Activated naive CD8-positive, alpha-beta T cell treated with anti-CD3 and anti-CD28 coated beads, Interleukin-2, amount 10 ng/mL, durations not matched to agents 7 days and 5 days (primary cell): ENCODE measurements at regions not wholly inside any gene's neighbourhood (a gene's known extent, or its start where the extent isn't known, plus 50 kb on each side); places are given as distances from the start of the nearest gene placed in this dataset.

ENCODE experiments used
- ATAC-seq: fragments of 150-1000 bp; cut with Tn5 transposase; one replicate; pipeline ENCODE4 v1.10.0; 2021; ENCODE audit warnings: low read depth, moderate library complexity
- POLR2A ChIA-PET: fragments of 350-600 bp; sonication (Branson Sonifier 250); formaldehyde crosslinking; loops from one replicate; lab custom pipeline; 2021; ENCODE audit warnings: antibody characterized with exemption; lab: Charles Lee
- DNase-seq: peaks from one replicate; pipeline ENCODE4 v3.0.0; 2021
- H3K27ac Mint-ChIP-seq: one replicate; pipeline ENCODE4 v1.8.0; 2022; ENCODE audit warnings: mild to moderate bottlenecking, mixed read lengths
- H3K27me3 Mint-ChIP-seq: one replicate; pipeline ENCODE4 v1.8.0; 2022; ENCODE audit warnings: mild to moderate bottlenecking, moderate library complexity, mixed read lengths
- H3K36me3 Mint-ChIP-seq: one replicate; pipeline ENCODE4 v1.8.0; 2021; ENCODE audit warnings: mild to moderate bottlenecking, mixed read lengths
- H3K4me1 Mint-ChIP-seq: one replicate; pipeline ENCODE4 v1.8.0; 2021; ENCODE audit warnings: mixed read lengths
- H3K4me3 Mint-ChIP-seq: one replicate; pipeline ENCODE4 v1.8.0; 2022; ENCODE audit warnings: mild to moderate bottlenecking, moderate library complexity, mixed read lengths
- H3K9me3 Mint-ChIP-seq: one replicate; pipeline ENCODE4 v1.8.0; 2021; ENCODE audit warnings: mixed read lengths

DNA sequence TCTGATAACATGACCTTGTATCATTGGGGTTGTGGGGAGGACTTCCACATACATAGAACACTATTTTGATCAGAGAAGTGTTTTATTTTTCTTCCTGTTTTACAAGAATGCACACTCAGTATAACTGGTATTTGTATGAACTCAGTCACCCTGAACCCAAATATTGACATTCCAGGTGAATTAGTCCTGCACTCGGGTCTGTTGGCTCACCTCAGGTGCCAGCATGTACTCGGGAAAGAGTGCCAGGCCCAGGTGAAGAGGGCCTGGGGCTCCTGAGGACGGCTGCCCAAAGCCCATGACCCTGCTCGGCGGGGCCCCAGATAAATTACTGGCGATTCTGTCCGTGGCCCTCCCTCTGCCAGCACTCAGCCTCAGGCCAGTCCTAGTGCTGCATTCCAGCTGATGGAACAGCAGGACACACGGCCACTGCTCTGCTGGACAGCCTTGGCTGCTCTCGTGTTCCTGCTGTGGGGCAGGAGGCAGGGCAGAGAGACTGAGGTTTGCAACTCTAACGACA lies 75.4 kb upstream of the TMPRSS2 start:
- no peak overlapping the region for H3K27ac Mint-ChIP-seq
- POLR2A ChIA-PET: no interaction called here
- no peak for DNase-seq
- H3K4me1 Mint-ChIP-seq: no peaks in the 10 kb centered on the region
- peaks cover 5% of the 10 kb centered on the region for H3K9me3 Mint-ChIP-seq
- H3K4me3 Mint-ChIP-seq: no peak overlapping the region
- no peaks in the 10 kb centered on the region for H3K36me3 Mint-ChIP-seq
- H3K27me3 Mint-ChIP-seq: peaks cover 11% of the 10 kb centered on the region
- ATAC-seq: no peak

DNA sequence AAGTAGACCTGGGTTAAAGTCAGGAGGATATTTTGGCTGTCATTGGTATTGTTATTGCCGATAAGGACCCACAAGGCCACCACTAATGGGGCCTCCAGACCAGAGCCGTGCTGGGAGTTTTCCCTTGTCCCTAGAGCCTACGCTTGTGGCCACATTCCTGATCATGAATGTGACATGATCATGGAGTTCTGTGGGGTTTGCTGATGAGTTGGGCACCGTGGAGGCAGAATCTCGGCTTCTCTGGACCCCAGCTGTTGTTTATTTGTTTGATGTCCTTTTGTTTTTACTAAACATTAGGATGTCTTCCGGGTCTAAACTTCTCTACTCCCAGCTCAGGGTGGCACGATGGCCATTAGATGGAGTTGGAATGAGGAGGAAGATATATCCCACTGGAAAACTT lies 74.9 kb upstream of the TMPRSS2 start:
- Mint-ChIP-seq H3K27ac (no peak overlapping the region), H3K4me3 (no peak overlapping the region), H3K27me3 (peaks cover 11% of the 10 kb centered on the region), H3K9me3 (peaks cover 5% of the 10 kb centered on the region), H3K36me3 (no peaks in the 10 kb centered on the region), H3K4me1 (no peaks in the 10 kb centered on the region)
- POLR2A ChIA-PET: no interaction called here
- DNase-seq (no peak), ATAC-seq (no peak)

GRCh38 chr21:41582298-41582840 lies 74.4 kb upstream of the TMPRSS2 start:
- H3K36me3 Mint-ChIP-seq: no peaks in the 10 kb centered on the region
- H3K27ac Mint-ChIP-seq: no peak overlapping the region
- DNase-seq (no peak), ATAC-seq (no peak)
- peaks cover 13% of the 10 kb centered on the region for H3K27me3 Mint-ChIP-seq
- POLR2A ChIA-PET: no interaction called here
- peaks cover 6% of the 10 kb centered on the region for H3K9me3 Mint-ChIP-seq
- H3K4me3 Mint-ChIP-seq: no peak overlapping the region
- no peaks in the 10 kb centered on the region for H3K4me1 Mint-ChIP-seq

- no peak for ATAC-seq
- Mint-ChIP-seq H3K4me1 (no peaks in the 10 kb centered on the region), H3K9me3 (peaks cover 10% of the 10 kb centered on the region), H3K4me3 (no peak overlapping the region), H3K27ac (no peak overlapping the region), H3K36me3 (no peaks in the 10 kb centered on the region), H3K27me3 (peaks cover 13% of the 10 kb centered on the region)
- DNase-seq: no peak
- POLR2A ChIA-PET: no interaction called here
Measured at GRCh38 chr21:41581592-41582228, 73.8 kb upstream of the TMPRSS2 start.

DNA sequence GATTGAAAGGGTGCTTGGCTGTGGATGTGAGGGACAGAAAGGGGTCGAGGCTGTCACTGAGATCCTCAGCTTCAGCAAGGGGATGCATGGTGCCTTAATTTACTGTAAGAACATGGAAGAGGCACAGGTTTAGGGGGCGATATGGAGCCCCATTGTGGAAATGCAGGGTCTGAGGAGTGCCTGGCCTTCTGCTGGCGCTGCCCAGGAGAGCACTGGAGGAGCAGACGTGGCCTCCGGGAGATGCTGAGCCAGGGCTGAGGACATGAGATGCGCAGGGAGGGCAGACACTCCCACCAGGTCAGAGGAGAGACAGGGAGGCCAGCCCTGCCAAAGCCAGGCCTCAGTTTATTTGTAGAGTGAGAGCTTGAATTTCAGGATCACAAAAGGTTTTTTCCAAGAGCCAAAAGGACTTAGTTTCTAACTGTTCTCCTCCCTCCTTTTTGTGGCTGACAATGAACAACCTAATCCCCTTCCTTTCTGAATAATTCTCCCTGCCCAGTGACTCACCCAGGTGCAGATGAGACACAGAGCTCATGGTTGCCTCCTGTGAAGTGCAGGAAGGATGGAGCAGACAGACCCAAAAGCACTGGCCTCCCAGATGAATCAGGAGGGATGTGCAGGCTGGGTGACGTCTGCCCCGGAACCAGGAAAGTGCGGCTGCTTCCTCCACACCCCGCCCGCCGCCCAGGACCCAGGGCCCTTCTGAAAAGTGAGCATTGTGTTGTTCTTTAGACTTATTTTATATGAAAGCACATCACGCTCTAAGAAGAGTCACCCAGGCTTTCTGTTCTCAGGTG lies 73.0 kb upstream of the TMPRSS2 start:
- Mint-ChIP-seq H3K4me3 (no peak overlapping the region), H3K4me1 (no peaks in the 10 kb centered on the region), H3K9me3 (peaks cover 10% of the 10 kb centered on the region), H3K27ac (no peak overlapping the region), H3K27me3 (peaks cover 17% of the 10 kb centered on the region), H3K36me3 (no peaks in the 10 kb centered on the region)
- POLR2A ChIA-PET: no interaction called here
- no peak for DNase-seq
- ATAC-seq: no peak

DNA sequence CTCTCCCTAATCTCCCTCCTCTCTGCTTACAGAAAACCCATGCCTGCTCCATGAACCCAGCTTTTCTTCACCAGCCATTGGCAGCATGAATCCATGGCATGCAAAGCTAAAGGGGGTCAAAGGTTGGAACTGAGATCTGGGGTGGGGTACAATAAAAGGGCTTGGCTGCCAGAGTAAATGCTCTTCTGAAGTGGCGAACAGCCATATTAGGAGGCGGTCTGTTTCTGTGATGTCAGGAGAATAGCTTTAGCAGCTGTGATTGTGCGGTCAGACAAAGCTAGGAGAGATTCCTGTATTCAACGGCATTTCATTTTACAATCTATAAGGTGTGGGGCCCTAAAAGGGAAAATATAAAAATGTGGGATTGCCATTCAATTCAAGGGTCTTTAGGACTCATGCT lies 71.7 kb upstream of the TMPRSS2 start:
- no peak for DNase-seq
- Mint-ChIP-seq H3K4me1 (no peaks in the 10 kb centered on the region), H3K27ac (no peak overlapping the region), H3K27me3 (peaks cover 18% of the 10 kb centered on the region), H3K9me3 (peaks cover 10% of the 10 kb centered on the region), H3K36me3 (no peaks in the 10 kb centered on the region), H3K4me3 (no peak overlapping the region)
- no peak for ATAC-seq
- POLR2A ChIA-PET: no interaction called here

DNA sequence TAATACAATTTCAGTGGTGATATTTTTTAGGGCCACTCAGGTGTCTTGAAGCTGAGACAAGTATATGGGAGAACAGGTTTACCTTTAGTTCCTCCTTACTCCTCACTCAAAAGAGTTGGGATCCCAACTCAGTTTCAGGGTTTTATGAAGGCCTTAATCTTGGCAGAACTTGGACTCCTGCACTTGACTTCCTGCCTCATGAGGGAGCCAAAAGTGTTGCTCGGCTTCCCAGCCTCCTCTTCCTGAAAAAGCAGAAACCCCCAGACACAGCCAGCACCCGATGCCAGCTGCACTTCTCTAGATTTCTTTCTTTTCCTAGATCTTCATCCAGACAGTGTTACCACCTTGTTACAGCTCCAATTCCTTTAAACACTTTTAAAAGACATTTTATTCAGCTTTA lies 70.8 kb upstream of the TMPRSS2 start:
- POLR2A ChIA-PET: no interaction called here
- no peaks in the 10 kb centered on the region for H3K4me1 Mint-ChIP-seq
- no peaks in the 10 kb centered on the region for H3K36me3 Mint-ChIP-seq
- DNase-seq (no peak), ATAC-seq (no peak)
- peaks cover 25% of the 10 kb centered on the region for H3K27me3 Mint-ChIP-seq
- peaks cover 10% of the 10 kb centered on the region for H3K9me3 Mint-ChIP-seq
- H3K27ac Mint-ChIP-seq: no peak overlapping the region
- H3K4me3 Mint-ChIP-seq: no peak overlapping the region

DNA sequence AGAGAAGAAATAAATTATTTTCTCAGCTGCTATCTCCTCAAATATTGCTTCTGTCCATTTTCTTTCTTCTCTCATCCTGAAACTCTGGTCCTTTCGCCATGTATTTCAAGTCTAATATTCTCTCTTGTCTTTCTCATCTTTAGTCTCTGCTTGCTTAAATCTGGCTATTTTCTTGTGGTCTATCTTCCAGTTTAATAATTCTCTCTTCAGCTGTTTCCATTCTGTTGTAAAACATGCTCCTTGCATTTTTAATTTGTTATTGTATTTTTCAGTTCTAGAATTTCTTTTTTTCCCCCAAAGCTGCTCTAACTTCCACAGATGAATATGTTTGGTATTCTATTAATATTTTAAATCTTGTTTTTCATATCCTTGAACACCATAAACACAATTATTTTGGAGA lies 70.1 kb upstream of the TMPRSS2 start:
- peaks cover 11% of the 10 kb centered on the region for H3K9me3 Mint-ChIP-seq
- H3K4me1 Mint-ChIP-seq: no peaks in the 10 kb centered on the region
- no peaks in the 10 kb centered on the region for H3K36me3 Mint-ChIP-seq
- H3K27me3 Mint-ChIP-seq: peaks cover 27% of the 10 kb centered on the region
- H3K27ac Mint-ChIP-seq: no peak overlapping the region
- POLR2A ChIA-PET: no interaction called here
- DNase-seq (no peak), ATAC-seq (no peak)
- H3K4me3 Mint-ChIP-seq: no peak overlapping the region

DNA sequence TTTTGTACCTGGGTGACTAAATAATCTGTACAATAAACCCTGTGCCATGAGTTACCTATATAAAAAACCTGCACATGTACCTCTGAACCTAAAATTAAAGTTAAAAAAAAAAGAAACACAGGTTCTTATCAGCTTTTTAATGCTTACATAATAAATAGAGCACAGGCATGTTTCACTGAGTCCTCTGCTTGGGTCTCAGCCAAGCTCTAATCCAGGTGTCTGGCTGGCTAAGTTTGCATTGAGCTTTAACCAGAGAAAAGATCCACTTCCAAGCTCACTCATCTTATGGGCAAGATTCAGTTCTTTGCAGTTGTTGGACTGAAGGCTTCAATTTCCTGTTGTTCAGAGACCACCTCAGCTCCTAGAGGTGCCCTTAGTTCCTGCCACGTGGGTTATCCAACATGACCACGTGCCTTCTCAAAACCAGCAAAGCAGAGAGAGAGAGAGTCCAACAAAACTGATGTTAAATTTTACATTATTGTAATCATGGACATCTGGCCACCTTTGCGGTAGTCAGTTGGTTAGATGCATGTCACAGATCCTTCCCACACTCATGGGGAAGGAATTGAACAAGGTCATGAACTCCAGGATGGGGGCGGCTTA lies 68.2 kb upstream of the TMPRSS2 start:
- Mint-ChIP-seq H3K4me3 (no peak overlapping the region), H3K4me1 (no peaks in the 10 kb centered on the region), H3K27ac (no peak overlapping the region), H3K27me3 (peaks cover 27% of the 10 kb centered on the region), H3K9me3 (peaks cover 15% of the 10 kb centered on the region), H3K36me3 (no peaks in the 10 kb centered on the region)
- POLR2A ChIA-PET: no interaction called here
- DNase-seq (no peak), ATAC-seq (no peak)

DNA sequence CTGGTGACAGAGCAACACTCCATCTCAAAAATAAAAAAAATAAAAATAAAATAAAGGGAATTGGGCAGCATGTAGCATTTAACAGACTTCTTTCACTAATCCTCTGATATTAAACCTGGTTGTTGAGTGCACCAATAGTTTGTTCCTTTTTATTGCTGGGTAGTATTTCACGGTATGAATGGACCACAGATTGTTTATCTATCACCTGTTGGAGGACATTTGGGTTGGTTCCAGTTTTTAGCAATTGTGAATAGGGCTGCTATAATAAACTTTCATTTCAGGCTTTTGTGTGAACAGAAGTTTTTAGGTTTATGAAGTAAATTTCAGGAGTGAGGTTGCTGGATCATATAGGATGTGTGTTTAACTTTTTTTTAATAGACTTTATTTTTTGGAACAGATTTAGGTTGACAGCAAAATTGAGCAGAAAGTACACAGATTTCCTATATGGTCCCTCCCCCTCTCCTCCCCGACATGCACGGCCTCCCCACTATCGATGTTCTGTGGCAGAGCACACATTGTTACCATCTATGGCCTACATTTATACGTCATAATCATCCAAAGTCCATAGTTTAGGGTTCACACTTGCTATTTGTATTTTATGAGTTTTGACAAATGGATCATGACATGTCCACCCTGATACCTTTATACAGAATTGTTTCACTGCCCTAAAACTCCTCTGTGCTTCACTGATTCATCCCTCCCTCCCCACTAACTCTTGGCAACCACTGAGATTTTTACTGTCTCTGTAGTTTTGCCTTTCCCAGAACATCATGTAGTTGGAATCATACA lies 66.1 kb upstream of the TMPRSS2 start:
- ATAC-seq: no peak
- Mint-ChIP-seq H3K4me1 (no peaks in the 10 kb centered on the region), H3K27me3 (peaks cover 17% of the 10 kb centered on the region), H3K9me3 (peaks cover 12% of the 10 kb centered on the region), H3K4me3 (no peak overlapping the region), H3K36me3 (no peaks in the 10 kb centered on the region), H3K27ac (no peak overlapping the region)
- POLR2A ChIA-PET: no interaction called here
- no peak for DNase-seq

- no peaks in the 10 kb centered on the region for H3K4me1 Mint-ChIP-seq
- ATAC-seq: no peak
- no peak for DNase-seq
Measured at GRCh38 chr21:41571938-41572510, 64.1 kb upstream of the TMPRSS2 start.

DNA sequence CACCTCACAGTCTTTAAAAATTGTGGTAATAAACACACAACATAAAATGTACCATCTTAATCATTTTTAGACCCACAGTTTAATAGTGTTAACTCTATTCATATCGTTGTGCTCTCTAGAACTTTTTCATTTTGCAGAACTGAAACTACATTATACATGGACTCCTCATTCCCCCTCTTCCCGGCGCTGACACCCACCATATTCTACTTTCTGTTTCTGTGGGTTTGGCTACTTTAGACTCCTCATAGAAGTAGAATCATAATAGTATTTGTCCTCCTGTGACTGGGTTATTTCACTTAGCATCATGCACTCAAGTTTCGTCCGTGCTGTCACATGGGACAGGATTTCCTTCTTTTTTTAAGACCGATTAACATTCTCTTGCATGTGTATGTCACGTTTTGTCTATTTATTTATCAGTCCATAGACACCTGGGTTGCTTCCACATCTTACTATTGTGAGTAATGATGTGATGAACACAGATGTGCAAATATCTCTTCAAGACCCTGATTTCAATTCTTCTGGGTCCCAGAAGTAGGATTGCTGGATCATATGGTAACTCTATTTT lies 62.9 kb upstream of the TMPRSS2 start:
- peaks cover 13% of the 10 kb centered on the region for H3K27me3 Mint-ChIP-seq
- POLR2A ChIA-PET: no interaction called here

More at GRCh38 chr21:41571938-41572510, 64.1 kb upstream of the TMPRSS2 start:
- Mint-ChIP-seq H3K27me3 (peaks cover 17% of the 10 kb centered on the region), H3K27ac (no peak overlapping the region), H3K9me3 (peaks cover 6% of the 10 kb centered on the region), H3K4me3 (no peak overlapping the region), H3K36me3 (no peaks in the 10 kb centered on the region)
- POLR2A ChIA-PET: no interaction called here

More for the DNA sequence above, 62.9 kb upstream of the TMPRSS2 start:
- Mint-ChIP-seq H3K4me3 (no peak overlapping the region), H3K27ac (no peak overlapping the region), H3K36me3 (no peaks in the 10 kb centered on the region), H3K4me1 (no peaks in the 10 kb centered on the region), H3K9me3 (peaks cover 5% of the 10 kb centered on the region)
- DNase-seq (no peak), ATAC-seq (no peak)
